K562 (cell line): ENCODE measurements at regions not wholly inside any gene's neighbourhood (a gene's known extent, or its start where the extent isn't known, plus 50 kb on each side); places are given as distances from the start of the nearest gene placed in this dataset.

Experiments used
- ATAC-seq: fragments of 200-7000 bp; cut with Tn5 transposase; 3 replicates; pipeline ENCODE4 v1.9.1; 2020; ENCODE audit warnings: moderate library complexity
- BruUV-seq: library from RNA; stranded (reverse); fragments of 400-500 nt; replicated peaks from 2 replicates; lab custom pipeline; 2021; lab: Mats Ljungman, UMichigan
- CTCF ChIA-PET: fragments of 300-600 bp; formaldehyde crosslinking; extraction: SDS; loops from one replicate; lab custom pipeline; 2021; ENCODE audit warnings: low intra/inter-chr PET ratio; lab: Yijun Ruan, JAX
- POLR2A ChIA-PET: fragments of 300-600, 350-650 bp; sonication (Branson Sonifier 250); formaldehyde crosslinking; extraction: SDS; loops from one replicate; lab custom pipeline; 2021; ENCODE audit warnings: antibody characterized with exemption, inconsistent platforms; lab: Yijun Ruan, JAX
- DNase-seq, 4 experiments: peaks; one replicate each; pipeline versions ENCODE4 v3.0.0 to v3.0.0-alpha.2; 2011 to 2018; ENCODE audit warnings: low spot score in 3 of 4, mixed read lengths in 3 of 4; ENCODE audit errors: extremely low read depth in 1 of 4
- FAIRE-seq: peaks from 2 replicates; lab custom pipeline; 2011; peaks lifted over from hg19 to GRCh38; lab: Jason Lieb, UNC
- H2AFZ ChIP-seq: 2 replicates; pipeline ENCODE4 v1.6.0; 2011; ENCODE audit warnings: low read depth, low read length, control low read depth, inconsistent platforms
- H3K27ac ChIP-seq: fragments of 200-600 bp; 3 replicates; pipeline ENCODE4 v1.8.0; 2011; ENCODE audit warnings: low read depth, mild to moderate bottlenecking, control low read depth, inconsistent platforms, low read length, moderate library complexity, mixed read lengths; ENCODE audit errors: extremely low read depth
- H3K27me3 ChIP-seq, 2 experiments: fragments of 300-600 bp in 1 of 2; 2 replicates in 1 of 2; 3 replicates in 1 of 2; pipeline versions ENCODE4 v1.6.0 to v1.8.0; 2011; ENCODE audit warnings: inconsistent platforms in 2 of 2, low read length in 2 of 2, mild to moderate bottlenecking in 1 of 2, mixed read lengths in 1 of 2, moderate library complexity in 1 of 2; ENCODE audit not compliant: control insufficient read depth in 2 of 2, insufficient read depth in 2 of 2
- H3K36me3 ChIP-seq: fragments of 300-600 bp; 3 replicates; pipeline ENCODE4 v1.8.0; 2011; ENCODE audit warnings: mild to moderate bottlenecking, low read length, inconsistent platforms; ENCODE audit not compliant: control insufficient read depth, insufficient read depth
- H3K4me1 ChIP-seq, 2 experiments: fragments of 200-600 bp in 1 of 2; replicated peaks in 1 of 2; 2 replicates in 1 of 2; 3 replicates in 1 of 2; pipeline versions ENCODE4 v1.5.1 to v1.8.0; 2011; ENCODE audit warnings: inconsistent platforms in 2 of 2, low read length in 2 of 2, mild to moderate bottlenecking in 1 of 2, mixed read lengths in 1 of 2, moderate library complexity in 1 of 2; ENCODE audit not compliant: control insufficient read depth in 2 of 2, insufficient read depth in 2 of 2
- H3K4me2 ChIP-seq: 2 replicates; pipeline ENCODE4 v1.6.1; 2011; ENCODE audit warnings: low read length, control low read depth, inconsistent platforms, mixed read lengths; ENCODE audit not compliant: insufficient read depth
- H3K4me3 ChIP-seq: fragments of 200-600 bp; sonication (generic), shearing (Covaris generic); 2 replicates; pipeline ENCODE4 v1.5.1; 2016; ENCODE audit warnings: control low read depth, inconsistent platforms
- H3K79me2 ChIP-seq: fragments of 200-600 bp; 3 replicates; pipeline ENCODE4 v1.8.0; 2011; ENCODE audit warnings: low read length, inconsistent platforms; ENCODE audit not compliant: control insufficient read depth, insufficient read depth
- H3K9ac ChIP-seq, 2 experiments: 2 replicates each; pipeline versions ENCODE4 v1.6.0 to v1.6.1; 2011; ENCODE audit warnings: low read depth in 2 of 2, low read length in 2 of 2, control low read depth in 1 of 2, inconsistent platforms in 1 of 2, mild to moderate bottlenecking in 1 of 2, mixed read lengths in 1 of 2; ENCODE audit not compliant: insufficient read depth in 1 of 2
- H3K9me1 ChIP-seq: one replicate; pipeline ENCODE4 v1.6.0; 2011; ENCODE audit warnings: inconsistent platforms, mild to moderate bottlenecking, low read length, moderate library complexity; ENCODE audit not compliant: control insufficient read depth, insufficient read depth
- H3K9me3 ChIP-seq: replicated peaks from 2 replicates; pipeline ENCODE4 v1.5.1; 2011; ENCODE audit warnings: low read depth, low read length, inconsistent platforms; ENCODE audit not compliant: control insufficient read depth, insufficient read depth
- H4K20me1 ChIP-seq: replicated peaks from 2 replicates; pipeline ENCODE4 v1.6.1; 2011; ENCODE audit warnings: low read length, inconsistent platforms, mixed read lengths; ENCODE audit not compliant: control insufficient read depth, insufficient read depth
- ADNP ChIP-seq: fragments of 200-800 bp; sonication (Bioruptor generic); IDR thresholded peaks from 2 replicates; pipeline ENCODE4 v1.6.1; 2016; ENCODE audit warnings: missing genetic modification characterization, missing compliant biosample characterization
- BACH1 ChIP-seq: fragments of 200-800 bp; sonication (Bioruptor generic); IDR thresholded peaks from 2 replicates; pipeline ENCODE4 v1.6.1; 2016; ENCODE audit warnings: missing genetic modification characterization, missing compliant biosample characterization
- CREB3 ChIP-seq: fragments of 450-650 bp; conservative IDR thresholded peaks from 2 replicates; pipeline ENCODE4 v1.6.1; 2016; ENCODE audit warnings: missing genetic modification characterization, low read depth, mild to moderate bottlenecking, missing compliant biosample characterization, moderate library complexity
- CREB5 ChIP-seq: fragments of 250-450 bp; sonication (Bioruptor Pico); IDR thresholded peaks from 2 replicates; pipeline ENCODE4 v1.5.0; 2020; ENCODE audit warnings: mild to moderate bottlenecking
- HES1 ChIP-seq: fragments of 450-650 bp; IDR thresholded peaks from 2 replicates; pipeline ENCODE4 v1.6.1; 2016; ENCODE audit warnings: low read depth, mild to moderate bottlenecking, moderate library complexity
- PKNOX1 ChIP-seq: fragments of 450-650 bp; IDR thresholded peaks from 2 replicates; pipeline ENCODE4 v1.6.1; 2016
- TSHZ1 ChIP-seq: fragments of 250-450 bp; sonication (Bioruptor Pico); IDR thresholded peaks from 2 replicates; pipeline ENCODE4 v1.4.0; 2020; ENCODE audit warnings: mild to moderate bottlenecking, moderate library complexity
- ZC3H11A ChIP-seq: IDR thresholded peaks from 2 replicates; pipeline ENCODE4 v1.6.1; 2012; ENCODE audit warnings: low read depth, low read length, improper control_type of control experiment
- WGBS: fragments of 100-300 bp; shearing (Covaris generic); methylation state at CpG from one replicate; pipeline ENCODE4 v1.1.6; 2016; ENCODE audit warnings: low coverage, mixed read lengths; ENCODE audit not compliant: insufficient coverage; ENCODE audit errors: missing lambda C conversion rate; 5-methylcytosine and 5-hydroxymethylcytosine counted together
- in situ Hi-C: fragments of 300-500 bp; cut with MboI; formaldehyde crosslinking; loops from 4 replicates; pipeline ENCODE4 v1.15.0; 2018; ENCODE audit warnings: inconsistent platforms, mixed read lengths
- intact Hi-C: fragments of 100-400 bp; cut with micrococcal nuclease; formaldehyde crosslinking; loops from 2 replicates; pipeline ENCODE4 v1.14.2; 2022

- Histone ChIP-seq H3K4me2 (no peak overlapping the region), H3K36me3 (no peaks in the 10 kb centered on the region), H3K27ac (no peak overlapping the region), H3K27me3 (no peaks in the 10 kb centered on the region), H4K20me1 (no peaks in the 10 kb centered on the region), H3K9me3 (no peaks in the 10 kb centered on the region), H3K9me1 (no peaks in the 10 kb centered on the region), H2AFZ (no peak overlapping the region), H3K4me3 (no peak overlapping the region), H3K4me1 (no peaks in the 10 kb centered on the region), H3K9ac (no peak overlapping the region), H3K79me2 (no peaks in the 10 kb centered on the region)
- no peak for FAIRE-seq
- 5% methylated on average over 2 of the region's 2 CpGs for WGBS
- BruUV-seq: no TSS peak
- CTCF ChIA-PET: no interaction called here
- ATAC-seq: no peak
- TF ChIP-seq BACH1 (tag) (no peak), CREB5 (CRISPR knock-in tag) (no peak), PKNOX1 (no peak), CREB3 (tag) (no peak), TSHZ1 (CRISPR knock-in tag) (no peak), ZC3H11A (no peak), HES1 (no peak), ADNP (tag) (no peak)
- no peak for DNase-seq
- POLR2A ChIA-PET: no interaction called here
- intact Hi-C loops: no loop called here
- in situ Hi-C loops: no loop called here
Observed at GRCh38 chr12:84329938-84330337, 582.7 kb downstream of the SLC6A15 start.
